Psoas muscle (tissue), 7 donors: ENCODE measurements at regions not wholly inside any gene's neighbourhood (a gene's known extent, or its start where the extent isn't known, plus 50 kb on each side); places are given as distances from the start of the nearest gene placed in this dataset.

Experiments
- ATAC-seq, 4 donors: fragments of 200-7000 bp; cut with Tn5 transposase; one replicate each; pipeline ENCODE4 v1.9.1; 2020; ENCODE audit warnings: moderate library complexity in 3 of 4, mild to moderate bottlenecking in 2 of 4
- DNase-seq, 2 donors: peaks; one replicate each; pipeline ENCODE4 v3.0.0-alpha.2; 2020
- H3K27ac ChIP-seq: fragments of 200-600 bp; one replicate; pipeline ENCODE4 v1.8.0; 2022
- H3K27me3 ChIP-seq, 3 donors: fragments of 200-600 bp in 1 of 3; one replicate each; pipeline versions ENCODE4 v1.6.1 to v1.8.0; 2013 to 2022; ENCODE audit warnings: low read length in 2 of 3, mild to moderate bottlenecking in 2 of 3, moderate library complexity in 1 of 3; ENCODE audit not compliant: insufficient read depth in 3 of 3
- H3K36me3 ChIP-seq, 2 donors: fragments of 200-600 bp in 1 of 2; one replicate each; pipeline versions ENCODE4 v1.6.1 to v1.8.0; 2013 to 2022; ENCODE audit warnings: low read depth in 1 of 2, mild to moderate bottlenecking in 1 of 2, moderate library complexity in 1 of 2; ENCODE audit not compliant: insufficient read depth in 1 of 2
- H3K4me1 ChIP-seq: fragments of 200-600 bp; one replicate; pipeline ENCODE4 v1.8.0; 2022
- H3K4me3 ChIP-seq: fragments of 200-600 bp; one replicate; pipeline ENCODE4 v1.8.0; 2022; ENCODE audit warnings: mild to moderate bottlenecking
- H3K9me3 ChIP-seq: fragments of 200-600 bp; one replicate; pipeline ENCODE4 v1.8.0; 2022
- CTCF ChIP-seq: fragments of 200-600 bp; IDR thresholded peaks from one replicate; pipeline ENCODE4 v1.8.0; 2022; ENCODE audit warnings: antibody characterized with exemption
- WGBS, 3 donors: extraction: QIAGEN DNeasy Blood & Tissue Kit; methylation state at CpG; one replicate each; pipeline versions ENCODE4 v1.1.6 to v1.1.7; 2013; 5-methylcytosine and 5-hydroxymethylcytosine counted together
- intact Hi-C, 2 donors: fragments of 100-400 bp; cut with DNase I; formaldehyde crosslinking; loops; one replicate each; pipeline versions ENCODE4 v1.11.0 to v1.14.2; 2022
- donor health status: healthy with polysubstance abuse.
- donor health status: DM: no; HTN: no; CAD: no; lungs with moderate emphysema.
- donor health status: Bipolar disorder and iron deficiency.
- donor health status: healthy.
- donor health status: DM: yes; HTN: yes; CAD: no.
- donor health status: DM: no; HTN: no; CAD: no.
- donor health status: DM: yes; HTN: yes; CAD: no.

- DNase-seq (peak in 1 of 2 donors; percentile 46), ATAC-seq (no peak)
- Histone ChIP-seq H3K9me3 (no peaks in the 10 kb centered on the region), H3K36me3 (no peaks in the 10 kb centered on the region), H3K4me1 (no peaks in the 10 kb centered on the region), H3K27me3 (peaks cover 0 to 26% (median 10%) of the 10 kb centered on the region in 3 donors), H3K4me3 (no peak overlapping the region), H3K27ac (no peak overlapping the region)
- TF ChIP-seq CTCF: no peak
- 64 to 70% (median 67%) methylated on average over 14 of the region's 14 CpGs for WGBS, 3 donors
- intact Hi-C loops: no loop called here
Observed at GRCh38 chr14:104290058-104290667, 151.8 kb downstream of the KIF26A start.

- H3K27ac ChIP-seq: no peak overlapping the region
- no peaks in the 10 kb centered on the region for H3K36me3 ChIP-seq
- intact Hi-C loops: no loop called here
- peaks cover 0 to 30% (median 10%) of the 10 kb centered on the region in 3 donors for H3K27me3 ChIP-seq
- no peak for TF ChIP-seq CTCF
- ATAC-seq (no peak), DNase-seq (peak in 1 of 2 donors; percentile 39)
- no peaks in the 10 kb centered on the region for H3K4me1 ChIP-seq
- H3K4me3 ChIP-seq: no peak overlapping the region
- WGBS, 3 donors: 57 to 61% (median 57%) methylated on average over 9 of the region's 9 CpGs
- H3K9me3 ChIP-seq: no peaks in the 10 kb centered on the region
Observed at GRCh38 chr14:104290756-104291122, 152.4 kb downstream of the KIF26A start.

GRCh38 chr14:104291123-104292000 is 153.0 kb downstream of the KIF26A start:
- Histone ChIP-seq H3K4me3 (no peak overlapping the region), H3K27me3 (peaks cover 0 to 36% (median 9%) of the 10 kb centered on the region in 3 donors), H3K9me3 (no peaks in the 10 kb centered on the region), H3K36me3 (no peaks in the 10 kb centered on the region), H3K4me1 (no peaks in the 10 kb centered on the region), H3K27ac (no peak overlapping the region)
- intact Hi-C loops: no loop called here
- 49 to 57% (median 56%) methylated on average over 24 to 25 of the region's 25 CpGs for WGBS, 3 donors
- ATAC-seq (no peak), DNase-seq (peak in 1 of 2 donors; percentile 44)
- TF ChIP-seq CTCF: no peak

GRCh38 chr14:104292084-104292970 is 153.9 kb downstream of the KIF26A start:
- no peaks in the 10 kb centered on the region for H3K4me1 ChIP-seq
- no peak overlapping the region for H3K27ac ChIP-seq
- WGBS, 3 donors: 50 to 67% (median 62%) methylated on average over 21 to 28 of the region's 28 CpGs
- H3K27me3 ChIP-seq: peaks cover 0 to 38% (median 9%) of the 10 kb centered on the region in 3 donors
- no peaks in the 10 kb centered on the region for H3K36me3 ChIP-seq
- intact Hi-C loops: no loop called here
- H3K9me3 ChIP-seq: no peaks in the 10 kb centered on the region
- no peak for TF ChIP-seq CTCF
- peak in 1 of 2 donors; percentile 15 for DNase-seq
- H3K4me3 ChIP-seq: no peak overlapping the region
- ATAC-seq: no peak
